ENCODE measurements at regions not wholly inside any gene's neighbourhood (a gene's known extent, or its start where the extent isn't known, plus 50 kb on each side); places are given as distances from the start of the nearest gene placed in this dataset.

DNA sequence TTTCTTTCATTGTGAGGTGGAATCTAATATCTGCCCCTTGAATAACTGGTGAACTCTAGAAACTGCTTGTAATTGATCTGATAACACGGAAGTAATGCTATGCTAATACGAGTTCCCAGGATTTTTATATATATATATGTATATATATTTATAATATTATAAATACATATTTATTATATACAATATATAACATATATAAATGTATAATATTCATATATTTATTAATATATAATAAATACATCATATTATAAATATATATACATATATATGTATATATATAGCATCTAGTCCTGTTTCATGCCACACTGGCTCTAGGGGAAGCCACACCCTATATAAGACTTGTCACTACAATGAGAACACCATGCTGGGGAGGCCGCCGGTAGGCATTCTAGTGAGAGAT is 156.7 kb upstream of the CDH19 start:
- TF ChIP-seq CTCF (conservative IDR thresholded peaks at IDR 0.05 in 1 of 2, IDR thresholded peaks at IDR 0.05 in 1 of 2; ENCODE audit: extremely low read depth in 1 of 2, insufficient read depth in 1 of 2, low read depth in 1 of 2, low read length in 2 of 2), result no peak
- no peak for TF ChIP-seq EZH2 (IDR thresholded peaks at IDR 0.05; ENCODE audit: borderline replicate concordance, low read length)

All from mammary epithelial cell (primary cell).